ENCODE measurements at regions not wholly inside any gene's neighbourhood (a gene's known extent, or its start where the extent isn't known, plus 50 kb on each side); places are given as distances from the start of the nearest gene placed in this dataset.

- Mint-ChIP-seq H3K9me3 (no peaks in the 10 kb centered on the region), H3K36me3 (ENCODE audit: low read depth) (no peaks in the 10 kb centered on the region), H3K4me3 (no peak overlapping the region), H3K27me3 (ENCODE audit: low read depth) (no peaks in the 10 kb centered on the region), H3K27ac (ENCODE audit: unreplicated experiment) (no peak overlapping the region), H3K4me1 (peaks cover 11% of the 10 kb centered on the region)
- no peak for DNase-seq (ENCODE audit: low read depth, low spot score)
- TF ChIP-seq, protein P1, sequence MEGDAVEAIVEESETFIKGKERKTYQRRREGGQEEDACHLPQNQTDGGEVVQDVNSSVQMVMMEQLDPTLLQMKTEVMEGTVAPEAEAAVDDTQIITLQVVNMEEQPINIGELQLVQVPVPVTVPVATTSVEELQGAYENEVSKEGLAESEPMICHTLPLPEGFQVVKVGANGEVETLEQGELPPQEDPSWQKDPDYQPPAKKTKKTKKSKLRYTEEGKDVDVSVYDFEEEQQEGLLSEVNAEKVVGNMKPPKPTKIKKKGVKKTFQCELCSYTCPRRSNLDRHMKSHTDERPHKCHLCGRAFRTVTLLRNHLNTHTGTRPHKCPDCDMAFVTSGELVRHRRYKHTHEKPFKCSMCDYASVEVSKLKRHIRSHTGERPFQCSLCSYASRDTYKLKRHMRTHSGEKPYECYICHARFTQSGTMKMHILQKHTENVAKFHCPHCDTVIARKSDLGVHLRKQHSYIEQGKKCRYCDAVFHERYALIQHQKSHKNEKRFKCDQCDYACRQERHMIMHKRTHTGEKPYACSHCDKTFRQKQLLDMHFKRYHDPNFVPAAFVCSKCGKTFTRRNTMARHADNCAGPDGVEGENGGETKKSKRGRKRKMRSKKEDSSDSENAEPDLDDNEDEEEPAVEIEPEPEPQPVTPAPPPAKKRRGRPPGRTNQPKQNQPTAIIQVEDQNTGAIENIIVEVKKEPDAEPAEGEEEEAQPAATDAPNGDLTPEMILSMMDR (conservative IDR thresholded peaks at IDR 0.05): no peak
Observed at GRCh38 chr3:135885885-135886284, 79.6 kb upstream of the PPP2R3A start.

DNA sequence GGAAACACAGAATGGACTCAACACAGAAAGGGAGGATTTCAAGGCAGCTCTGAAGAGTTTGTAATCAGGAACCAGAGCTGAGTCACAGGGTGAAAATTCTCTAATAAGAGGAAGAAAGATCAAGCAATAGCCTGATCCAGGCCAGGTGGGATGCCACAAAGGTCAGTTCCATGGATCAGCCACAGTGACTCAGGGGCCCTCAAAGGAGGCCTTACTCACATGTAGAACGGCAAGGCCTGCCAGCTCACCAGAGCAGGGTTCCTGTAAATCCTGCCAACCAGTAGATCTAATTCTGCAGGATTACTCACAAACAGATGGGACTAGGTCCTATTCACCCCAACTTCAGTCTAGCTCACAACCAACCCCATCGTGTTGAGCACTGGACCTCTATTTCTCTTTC is 78.3 kb upstream of the PPP2R3A start:
- DNase-seq (ENCODE audit: low read depth, low spot score): no peak
- Mint-ChIP-seq H3K4me3 (no peak overlapping the region), H3K27me3 (ENCODE audit: low read depth) (no peaks in the 10 kb centered on the region), H3K27ac (ENCODE audit: unreplicated experiment) (no peak overlapping the region), H3K36me3 (ENCODE audit: low read depth) (no peaks in the 10 kb centered on the region), H3K9me3 (no peaks in the 10 kb centered on the region), H3K4me1 (peaks cover 11% of the 10 kb centered on the region)
- TF ChIP-seq, protein P1 (conservative IDR thresholded peaks at IDR 0.05): no peak

DNA sequence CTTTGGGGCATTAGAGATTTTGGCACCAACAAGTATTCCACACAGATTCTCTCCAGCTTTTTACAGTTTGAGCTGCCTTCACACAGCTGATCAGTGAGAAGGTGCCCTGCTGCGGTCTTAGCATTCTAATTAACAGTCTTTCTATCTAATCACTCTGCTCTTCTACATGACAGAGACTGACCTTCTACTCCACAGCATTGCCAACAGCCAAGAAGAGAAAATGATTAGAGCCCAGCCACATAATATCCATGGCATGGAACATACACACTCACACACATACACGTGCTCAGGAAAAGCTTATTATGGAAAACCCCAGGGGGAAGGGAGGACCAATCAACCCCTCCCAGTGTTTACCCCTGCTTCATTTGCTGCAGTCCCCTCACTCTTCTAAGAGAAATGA is 76.1 kb upstream of the PPP2R3A start:
- no peaks in the 10 kb centered on the region for H3K27me3 Mint-ChIP-seq (ENCODE audit: low read depth)
- H3K36me3 Mint-ChIP-seq (ENCODE audit: low read depth): no peaks in the 10 kb centered on the region
- H3K27ac Mint-ChIP-seq (ENCODE audit: unreplicated experiment): no peak overlapping the region
- peaks cover 11% of the 10 kb centered on the region for H3K4me1 Mint-ChIP-seq
- TF ChIP-seq, protein P1 (conservative IDR thresholded peaks at IDR 0.05): no peak
- no peak for DNase-seq (ENCODE audit: low read depth, low spot score)
- no peak overlapping the region for H3K4me3 Mint-ChIP-seq
- no peaks in the 10 kb centered on the region for H3K9me3 Mint-ChIP-seq

GRCh38 chr3:135891121-135891520 is 74.4 kb upstream of the PPP2R3A start:
- Mint-ChIP-seq H3K9me3 (no peaks in the 10 kb centered on the region), H3K27me3 (ENCODE audit: low read depth) (no peaks in the 10 kb centered on the region), H3K4me3 (no peak overlapping the region), H3K27ac (ENCODE audit: unreplicated experiment) (no peak overlapping the region), H3K4me1 (peaks cover 11% of the 10 kb centered on the region), H3K36me3 (ENCODE audit: low read depth) (no peaks in the 10 kb centered on the region)
- TF ChIP-seq, protein P1 (conservative IDR thresholded peaks at IDR 0.05): no peak
- no peak for DNase-seq (ENCODE audit: low read depth, low spot score)

DNA sequence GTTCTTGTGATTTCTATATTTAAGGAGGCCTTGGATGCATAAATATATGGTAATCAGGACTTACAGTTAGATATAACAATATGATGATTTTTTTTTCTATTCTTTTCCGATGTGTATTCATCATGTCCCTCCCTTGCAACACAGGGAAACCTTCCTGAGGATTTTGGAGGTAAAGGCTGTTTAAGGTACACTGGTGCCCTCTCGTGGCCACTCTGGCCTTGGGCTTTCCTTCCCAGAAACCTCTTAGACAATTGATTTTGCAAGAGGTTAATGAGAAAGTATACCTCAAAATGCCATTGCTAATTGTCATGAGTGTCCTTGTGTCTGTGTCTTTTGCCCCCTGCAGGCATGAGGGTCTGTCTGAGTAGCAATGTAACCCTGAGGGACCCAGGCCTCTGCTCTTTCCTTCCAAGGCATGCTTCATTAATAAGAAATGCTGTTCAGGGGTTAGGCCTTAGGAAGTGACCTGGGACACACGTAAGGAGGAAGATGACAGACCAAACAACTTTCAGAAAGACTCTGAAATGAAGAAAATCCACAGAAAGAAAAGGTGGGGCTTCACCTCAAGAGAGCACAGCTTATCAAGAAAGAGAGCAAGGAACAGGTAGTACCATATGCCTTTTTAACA is 70.3 kb upstream of the PPP2R3A start:
- Mint-ChIP-seq H3K27ac (ENCODE audit: unreplicated experiment) (no peak overlapping the region), H3K36me3 (ENCODE audit: low read depth) (no peaks in the 10 kb centered on the region), H3K9me3 (no peaks in the 10 kb centered on the region), H3K4me1 (no peaks in the 10 kb centered on the region), H3K27me3 (ENCODE audit: low read depth) (no peaks in the 10 kb centered on the region), H3K4me3 (no peak overlapping the region)
- peak; percentile 77 for DNase-seq (ENCODE audit: low read depth, low spot score)
- TF ChIP-seq, protein P1 (conservative IDR thresholded peaks at IDR 0.05): peak; percentile 95
